T-cell (primary cell): ENCODE measurements at regions not wholly inside any gene's neighbourhood (a gene's known extent, or its start where the extent isn't known, plus 50 kb on each side); places are given as distances from the start of the nearest gene placed in this dataset.

ENCODE experiments used
- ATAC-seq, 4 experiments: fragments of 200-7000 bp in 3 of 4; fragments of 150-1000 bp in 1 of 4; cut with Tn5 transposase; replicated peaks in 1 of 4; 1 replicate in 3 of 4; 2 replicates in 1 of 4; pipeline ENCODE4 v1.10.0; 2021; ENCODE audit warnings: moderate library complexity in 3 of 4, mild to moderate bottlenecking in 2 of 4, moderate number of reproducible peaks in 1 of 4
- CTCF ChIA-PET, 2 donors: fragments of 300-600 bp; sonication (Branson Sonifier 250); formaldehyde crosslinking; loops; one replicate each; lab custom pipeline; 2022; ENCODE audit warnings: antibody characterized with exemption in 2 of 2; lab: Charles Lee
- POLR2A ChIA-PET, 2 donors: fragments of 300-600 bp; sonication (Branson Sonifier 250); formaldehyde crosslinking; loops; one replicate each; lab custom pipeline; 2022; ENCODE audit warnings: antibody characterized with exemption in 2 of 2; lab: Charles Lee
- DNase-seq, 35 experiments: peaks; one replicate each; pipeline versions ENCODE4 v3.0.0 to v3.0.0-alpha.2; 2013 to 2023
- H3K27ac ChIP-seq: one replicate; pipeline ENCODE4 v1.5.1; 2013; ENCODE audit warnings: low read length
- H3K27me3 ChIP-seq, 2 experiments: replicated peaks in 1 of 2; 1 replicate in 1 of 2; 2 replicates in 1 of 2; pipeline versions ENCODE4 v1.6.1 to v1.7.0; 2013; ENCODE audit warnings: low read length in 1 of 2, mixed read lengths in 1 of 2; ENCODE audit not compliant: control insufficient read depth in 2 of 2, insufficient read depth in 2 of 2; ENCODE audit errors: extremely low read depth in 1 of 2
- H3K36me3 ChIP-seq, 2 donors: 1 replicate in 1 of 2; 2 replicates in 1 of 2; pipeline versions ENCODE4 v1.6.1 to v1.7.0; 2013; ENCODE audit warnings: low read length in 1 of 2; ENCODE audit not compliant: control insufficient read depth in 2 of 2, insufficient read depth in 1 of 2; ENCODE audit errors: extremely low read depth in 1 of 2
- H3K4me1 ChIP-seq, 2 experiments: 1 replicate in 1 of 2; 2 replicates in 1 of 2; pipeline versions ENCODE4 v1.6.1 to v1.7.0; 2013; ENCODE audit warnings: low read length in 2 of 2, mixed read lengths in 1 of 2; ENCODE audit not compliant: insufficient read depth in 2 of 2, control insufficient read depth in 1 of 2; ENCODE audit errors: extremely low read depth in 1 of 2
- H3K4me3 ChIP-seq, 2 donors: 1 replicate in 1 of 2; 2 replicates in 1 of 2; pipeline versions ENCODE4 v1.5.1 to v1.7.0; 2013; ENCODE audit warnings: mild to moderate bottlenecking in 2 of 2, low read length in 1 of 2, moderate library complexity in 1 of 2; ENCODE audit not compliant: control insufficient read depth in 1 of 2; ENCODE audit errors: extremely low read depth in 1 of 2
- H3K9me3 ChIP-seq: 2 replicates; pipeline ENCODE4 v1.7.0; 2013
- H3K27ac Mint-ChIP-seq, 2 donors: one replicate each; pipeline ENCODE4 v1.8.0; 2020 to 2021; ENCODE audit warnings: mild to moderate bottlenecking in 2 of 2, mixed read lengths in 2 of 2
- H3K27me3 Mint-ChIP-seq, 2 donors: one replicate each; pipeline ENCODE4 v1.8.0; 2021 to 2022; ENCODE audit warnings: mixed read lengths in 2 of 2
- H3K36me3 Mint-ChIP-seq: one replicate; pipeline ENCODE4 v1.8.0; 2021; ENCODE audit warnings: mixed read lengths
- H3K4me1 Mint-ChIP-seq, 3 donors: one replicate each; pipeline ENCODE4 v1.8.0; 2020 to 2022; ENCODE audit warnings: mixed read lengths in 3 of 3, mild to moderate bottlenecking in 1 of 3
- H3K4me3 Mint-ChIP-seq, 3 donors: one replicate each; pipeline ENCODE4 v1.8.0; 2020 to 2022; ENCODE audit warnings: mild to moderate bottlenecking in 3 of 3, mixed read lengths in 3 of 3, moderate library complexity in 3 of 3
- H3K9me3 Mint-ChIP-seq, 3 donors: one replicate each; pipeline ENCODE4 v1.8.0; 2020 to 2022; ENCODE audit warnings: mixed read lengths in 3 of 3
- WGBS: methylation state at CpG from one replicate; pipeline ENCODE4 v1.1.5; 2013; ENCODE audit warnings: missing lambda C conversion rate; ENCODE audit not compliant: insufficient coverage; 5-methylcytosine and 5-hydroxymethylcytosine counted together

DNA sequence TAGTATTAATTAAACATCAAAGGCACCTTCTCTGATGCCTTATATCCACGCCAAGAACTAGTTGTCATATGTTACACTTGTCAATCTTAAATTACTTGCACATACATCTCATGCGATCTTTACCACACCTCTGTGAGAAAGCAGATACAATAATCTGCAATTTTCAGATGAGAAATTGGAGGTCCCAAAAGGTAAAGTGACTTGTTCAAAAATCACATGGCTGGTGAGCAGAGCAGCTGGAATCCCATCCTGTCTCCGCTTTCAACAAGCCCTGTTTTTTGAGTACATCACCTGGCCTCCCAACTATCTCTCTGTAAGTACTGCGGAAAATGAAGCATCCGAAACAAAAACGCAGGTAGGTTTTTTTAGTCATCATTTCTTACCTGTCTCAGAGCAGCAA is 203.4 kb upstream of the FOXN3 start:
- Histone ChIP-seq H3K4me1 (peaks cover 34 to 37% of the 10 kb centered on the region in 2 experiments), H3K4me3 (peak overlapping the region in 1 of 2 donors; percentile 23), H3K9me3 (no peaks in the 10 kb centered on the region), H3K27me3 (no peaks in the 10 kb centered on the region), H3K27ac (peak overlapping the region; percentile 85), H3K36me3 (no peaks in the 10 kb centered on the region)
- ATAC-seq (no peak), DNase-seq (peak in 1 of 35 experiments; percentile 22)
- CTCF ChIA-PET = interaction anchor here in 1 of 2 donors (1.3 kb wide), 1 partner anchor 101 kb away, joined by 6 read pairs; no protein-coding TSS in a partner anchor
- Mint-ChIP-seq H3K4me3 (peak overlapping the region; percentile 87 to 93 (median 88)), H3K27ac (peak overlapping the region; percentile 96 to 97), H3K27me3 (no peaks in the 10 kb centered on the region), H3K9me3 (no peaks in the 10 kb centered on the region), H3K4me1 (peaks cover 49 to 57% (median 55%) of the 10 kb centered on the region in 3 donors), H3K36me3 (no peaks in the 10 kb centered on the region)
- no CpG with 5 or more reads among the region's 6 CpGs for WGBS
- POLR2A ChIA-PET = interaction anchor here in 1 of 2 donors (0.5 to 1.0 kb wide), 2 partner anchors 21 to 87 kb away, joined by 3 read pairs; no protein-coding TSS in a partner anchor

- H3K27ac ChIP-seq = peak overlapping the region; percentile 85
- Mint-ChIP-seq H3K27me3 (no peaks in the 10 kb centered on the region), H3K36me3 (no peaks in the 10 kb centered on the region), H3K27ac (peak overlapping the region; percentile 96 to 97), H3K9me3 (no peaks in the 10 kb centered on the region), H3K4me1 (peaks cover 57 to 64% (median 62%) of the 10 kb centered on the region in 3 donors), H3K4me3 (peak overlapping the region; percentile 87 to 93 (median 88))
- ATAC-seq = no peak
- DNase-seq = no peak
- POLR2A ChIA-PET = interaction anchor here in 1 of 2 donors (0.5 to 1.0 kb wide), 3 partner anchors 22 to 190 kb away, joined by 3 read pairs; no protein-coding TSS in a partner anchor
- H3K27me3 ChIP-seq = no peaks in the 10 kb centered on the region
- CTCF ChIA-PET = interaction anchor here in 1 of 2 donors (1.3 kb wide), 1 partner anchor 102 kb away, joined by 6 read pairs; no protein-coding TSS in a partner anchor
- H3K4me1 ChIP-seq = peaks cover 33 to 41% of the 10 kb centered on the region in 2 experiments
- no peaks in the 10 kb centered on the region for H3K36me3 ChIP-seq
- no peaks in the 10 kb centered on the region for H3K9me3 ChIP-seq
- no CpG with 5 or more reads among the region's 4 CpGs for whole genome bisulfite sequencing
- H3K4me3 ChIP-seq = peak overlapping the region; percentile 59 to 94
Observed at GRCh38 chr14:89619596-89619995, 202.6 kb upstream of the FOXN3 start.

DNA sequence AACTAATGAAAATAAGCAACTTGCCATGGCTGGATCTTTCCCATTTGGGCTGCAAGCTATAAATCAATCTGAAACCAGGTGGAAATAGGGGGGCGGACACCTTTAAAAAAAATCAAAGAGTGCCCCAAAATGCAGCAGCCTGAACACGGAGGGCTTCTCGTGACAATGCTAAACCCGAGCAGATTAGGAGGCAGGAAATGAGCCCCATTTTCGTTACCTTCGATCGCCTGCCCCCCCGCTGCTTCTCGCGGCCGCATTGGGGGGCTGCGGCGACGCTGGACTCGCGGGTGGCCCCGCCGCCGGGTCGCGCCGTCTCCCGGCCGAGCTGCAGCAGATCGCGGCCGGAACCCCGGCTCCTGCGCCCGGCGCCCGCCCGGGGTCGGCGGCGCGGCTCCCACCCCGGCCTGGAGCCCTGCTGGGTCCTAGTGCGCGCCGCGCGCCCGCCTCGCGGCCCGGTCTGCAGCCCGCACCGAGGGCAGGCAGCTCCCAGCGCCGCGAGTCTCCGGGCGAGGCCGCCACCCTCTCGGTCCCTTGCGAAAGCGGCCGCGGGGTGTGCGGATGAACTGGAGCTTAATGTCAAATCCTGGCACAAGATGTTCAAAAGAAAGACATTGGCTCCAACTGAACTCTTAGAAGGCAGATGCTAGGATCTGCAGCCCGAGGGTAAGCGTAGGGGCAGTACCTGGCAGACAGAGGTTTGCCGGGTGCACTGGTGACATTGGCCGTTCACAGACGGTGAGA is 201.9 kb upstream of the FOXN3 start:
- Mint-ChIP-seq H3K9me3 (no peaks in the 10 kb centered on the region), H3K4me1 (peaks cover 64 to 70% (median 69%) of the 10 kb centered on the region in 3 donors), H3K27me3 (no peaks in the 10 kb centered on the region), H3K4me3 (peak overlapping the region; percentile 90 to 93 (median 92)), H3K36me3 (no peaks in the 10 kb centered on the region), H3K27ac (peak overlapping the region; percentile 96 to 97)
- Histone ChIP-seq H3K9me3 (no peaks in the 10 kb centered on the region), H3K27ac (peak overlapping the region; percentile 85), H3K36me3 (no peaks in the 10 kb centered on the region), H3K4me3 (peak overlapping the region; percentile 59 to 94), H3K27me3 (no peaks in the 10 kb centered on the region), H3K4me1 (peaks cover 37 to 47% of the 10 kb centered on the region in 2 experiments)
- CTCF ChIA-PET = interaction anchor here in 1 of 2 donors (0.6 to 1.3 kb wide), 2 partner anchors 34 to 102 kb away, joined by 5 to 6 read pairs; no protein-coding TSS in a partner anchor
- POLR2A ChIA-PET = interaction anchor here in 1 of 2 donors (0.9 to 1.5 kb wide), 3 partner anchors 102 to 203 kb away, joined by 3 to 9 read pairs (median 3); no protein-coding TSS in a partner anchor
- DNase-seq = peak; percentile 30 to 81 (median 55)
- ATAC-seq = peak; percentile 66 to 76 (median 70)
- under 1% methylated on average over 64 of the region's 66 CpGs for WGBS

DNA sequence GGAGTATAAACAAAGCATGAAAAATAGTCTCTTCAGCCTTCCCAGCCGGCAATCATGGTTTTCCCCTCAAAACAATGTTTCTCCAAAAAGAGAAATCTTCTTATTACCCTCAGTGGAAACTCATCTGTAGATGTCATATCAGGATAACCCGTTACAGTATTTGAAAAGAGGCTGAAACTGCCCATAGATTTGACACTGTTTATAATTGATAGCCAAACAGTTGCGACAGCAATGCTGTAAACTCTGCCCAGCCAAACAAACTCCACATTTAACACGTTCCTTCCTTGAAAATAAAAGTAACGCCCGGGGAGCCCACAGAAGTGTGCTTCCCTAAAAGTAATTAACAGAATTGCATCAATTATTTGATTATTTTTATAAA is 201.3 kb upstream of the FOXN3 start:
- Histone ChIP-seq H3K36me3 (no peaks in the 10 kb centered on the region), H3K4me3 (peak overlapping the region; percentile 59 to 94), H3K4me1 (peaks cover 41 to 53% of the 10 kb centered on the region in 2 experiments), H3K27ac (peak overlapping the region; percentile 77), H3K27me3 (no peaks in the 10 kb centered on the region), H3K9me3 (no peaks in the 10 kb centered on the region)
- Mint-ChIP-seq H3K9me3 (no peaks in the 10 kb centered on the region), H3K27ac (peak overlapping the region; percentile 92 to 95), H3K36me3 (peaks cover under 1% of the 10 kb centered on the region), H3K4me3 (peak overlapping the region; percentile 90 to 93 (median 92)), H3K27me3 (no peaks in the 10 kb centered on the region), H3K4me1 (peaks cover 70 to 77% (median 75%) of the 10 kb centered on the region in 3 donors)
- no CpG with 5 or more reads among the region's 6 CpGs for WGBS
- CTCF ChIA-PET = interaction anchor here in 1 of 2 donors (1.0 kb wide), 1 partner anchor 147 kb away, joined by 10 read pairs; no protein-coding TSS in a partner anchor
- DNase-seq (peak in 3 of 35 experiments; percentile 7 to 45 (median 26)), ATAC-seq (no peak)
- POLR2A ChIA-PET = interaction anchor here in 1 of 2 donors (1.1 to 1.5 kb wide), 2 partner anchors 103 to 202 kb away, joined by 3 to 9 read pairs; no protein-coding TSS in a partner anchor

DNA sequence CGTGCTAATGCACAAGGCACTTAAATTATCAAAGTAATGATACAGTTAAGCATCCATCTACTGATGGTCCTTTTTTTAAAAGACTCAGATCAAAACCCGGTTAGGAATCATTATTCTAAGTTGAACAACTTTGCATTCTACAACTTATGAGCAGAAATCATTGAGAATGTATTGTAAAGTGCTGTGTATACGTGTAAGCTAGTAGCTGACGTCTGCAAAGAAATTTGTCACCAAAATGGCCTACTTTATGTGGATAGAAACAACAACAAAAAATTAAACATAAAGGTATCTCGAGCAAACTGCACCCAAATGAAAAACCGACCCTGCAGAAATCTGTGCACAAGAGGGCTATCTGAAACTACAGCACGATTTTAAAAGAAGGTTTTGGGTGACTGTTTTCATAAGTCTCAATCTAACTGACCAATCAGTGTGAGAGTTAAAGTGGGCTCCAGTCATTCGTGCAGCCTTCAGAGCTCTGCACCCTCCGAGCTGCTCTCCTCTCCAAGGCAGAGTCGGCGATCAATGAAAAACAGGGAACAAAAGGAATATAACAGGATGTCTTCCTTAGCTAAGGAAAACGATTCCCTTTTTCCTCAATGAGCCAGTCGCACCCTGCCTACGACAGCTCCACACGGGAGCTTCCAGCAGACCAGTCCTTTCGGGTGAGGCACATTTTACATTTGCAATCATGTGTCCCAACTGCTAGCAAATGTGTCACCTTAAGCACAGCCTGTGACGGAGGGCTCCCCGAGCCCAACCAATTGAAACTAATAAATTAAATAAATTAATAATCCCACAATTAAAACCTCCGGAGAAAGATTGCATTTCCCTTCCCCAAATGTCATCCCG is 200.7 kb upstream of the FOXN3 start:
- peak; percentile 17 to 33 (median 24) for ATAC-seq
- Histone ChIP-seq H3K4me1 (peaks cover 47 to 57% of the 10 kb centered on the region in 2 experiments), H3K27me3 (no peaks in the 10 kb centered on the region), H3K27ac (peak overlapping the region; percentile 77), H3K9me3 (no peaks in the 10 kb centered on the region), H3K36me3 (no peaks in the 10 kb centered on the region), H3K4me3 (peak overlapping the region; percentile 59 to 94)
- Mint-ChIP-seq H3K27me3 (no peaks in the 10 kb centered on the region), H3K27ac (peak overlapping the region; percentile 92 to 95), H3K36me3 (peaks cover 4% of the 10 kb centered on the region), H3K9me3 (no peaks in the 10 kb centered on the region), H3K4me3 (peak overlapping the region; percentile 90 to 93 (median 92)), H3K4me1 (peaks cover 74 to 82% (median 79%) of the 10 kb centered on the region in 3 donors)
- DNase-seq = peak in 17 of 35 experiments; percentile 12 to 59 (median 31)
- 0% methylated on average over 8 of the region's 20 CpGs for WGBS
- ChIA-PET POLR2A (interaction anchor here (0.6 to 1.5 kb wide), 4 partner anchors 57 to 339 kb away, joined by 3 to 9 read pairs (median 4); no protein-coding TSS in a partner anchor), CTCF (interaction anchor here in 1 of 2 donors (1.0 kb wide), 1 partner anchor 147 kb away, joined by 10 read pairs; no protein-coding TSS in a partner anchor)
